ENCODE measurements at regions not wholly inside any gene's neighbourhood (a gene's known extent, or its start where the extent isn't known, plus 50 kb on each side); places are given as distances from the start of the nearest gene placed in this dataset.

DNA sequence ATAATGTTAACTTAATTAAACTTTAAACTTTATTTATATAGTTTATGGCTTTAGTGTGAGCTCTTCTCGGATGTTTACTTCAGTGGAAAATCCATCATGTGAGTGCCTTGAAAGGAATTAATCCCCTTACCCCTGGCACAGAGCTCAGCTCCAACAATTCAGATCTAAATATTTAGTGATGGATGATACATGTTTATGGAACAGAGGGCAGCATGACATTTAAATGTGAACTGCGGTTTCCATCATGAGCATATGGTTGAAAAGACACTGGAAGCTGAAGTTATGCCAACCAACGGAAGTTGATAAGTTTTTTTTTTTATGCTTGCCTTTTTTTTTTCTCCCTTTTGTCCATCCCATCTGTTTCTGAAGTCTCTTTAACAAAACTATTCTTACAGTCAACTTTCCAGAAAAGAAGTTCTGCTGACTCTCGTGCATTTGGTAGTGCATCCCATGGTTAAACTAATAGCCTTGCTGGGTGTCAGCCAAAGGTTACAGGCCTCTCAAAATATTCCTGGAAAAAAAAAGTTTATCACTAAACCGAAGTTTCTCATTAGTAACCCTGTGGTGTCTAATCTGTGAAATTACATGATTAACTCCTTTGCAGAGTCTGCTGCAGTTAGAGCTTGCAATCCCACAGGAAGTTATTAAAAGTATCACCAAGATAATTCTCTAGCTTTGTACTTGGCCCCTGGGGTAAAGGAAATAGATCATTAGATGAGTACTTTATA lies 243.9 kb upstream of the TCF21 start:
- Histone ChIP-seq H3K9me3 (ENCODE audit: control insufficient read depth in 3 of 3, low read length in 3 of 3) (no peaks in the 10 kb centered on the region), H3K36me3 (ENCODE audit: control insufficient read depth in 3 of 3, insufficient read depth in 3 of 3, low read length in 3 of 3) (no peaks in the 10 kb centered on the region), H3K9ac (ENCODE audit: low read depth in 1 of 3, low read length in 3 of 3) (no peak overlapping the region), H3K27ac (ENCODE audit: low read depth, low read length) (no peak overlapping the region), H3K4me1 (ENCODE audit: control insufficient read depth in 3 of 3, insufficient read depth in 3 of 3, low read length in 3 of 3) (no peaks in the 10 kb centered on the region), H3K27me3 (ENCODE audit: control insufficient read depth in 3 of 3, insufficient read depth in 3 of 3, low read length in 3 of 3) (no peaks in the 10 kb centered on the region), H3K4me3 (ENCODE audit: low read length in 3 of 3) (no peak overlapping the region)

DNA sequence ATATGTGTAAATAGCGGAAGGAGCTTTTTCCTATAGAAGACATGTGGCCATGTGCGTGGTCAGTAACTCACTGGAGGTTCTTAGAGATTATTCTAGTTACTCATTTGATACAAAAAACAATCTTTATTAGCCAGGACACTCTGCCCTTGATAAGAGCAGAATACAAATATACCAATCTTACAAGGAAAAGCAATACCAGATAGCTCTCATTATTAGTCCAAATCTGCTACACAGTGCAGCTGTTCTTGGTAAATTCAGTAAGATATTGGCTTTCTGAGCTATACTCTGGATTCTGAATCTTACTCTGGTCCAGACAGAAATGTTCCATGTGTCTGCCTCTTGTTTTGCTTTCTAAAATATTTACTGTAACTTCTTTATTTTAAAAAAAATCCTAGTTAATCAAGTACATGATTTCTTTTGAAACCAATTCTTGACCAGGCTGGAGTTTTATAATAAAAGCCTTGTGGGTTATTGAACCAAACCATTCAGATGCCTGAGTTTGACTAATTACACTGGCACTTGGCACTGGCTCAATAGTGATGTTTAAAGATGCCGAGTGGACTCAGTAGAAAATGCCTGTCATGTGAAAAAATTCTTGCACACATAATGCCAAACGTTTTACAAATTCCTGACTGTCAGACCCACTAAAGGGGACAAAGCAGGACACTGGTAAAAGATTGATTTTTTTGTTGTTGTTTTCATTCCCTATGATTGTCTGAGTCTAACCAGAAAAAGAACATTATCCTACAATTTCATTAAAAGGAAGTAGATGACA lies 242.8 kb upstream of the TCF21 start:
- Histone ChIP-seq H3K9me3 (ENCODE audit: control insufficient read depth in 3 of 3, low read length in 3 of 3) (no peaks in the 10 kb centered on the region), H3K4me1 (ENCODE audit: control insufficient read depth in 3 of 3, insufficient read depth in 3 of 3, low read length in 3 of 3) (no peaks in the 10 kb centered on the region), H3K27me3 (ENCODE audit: control insufficient read depth in 3 of 3, insufficient read depth in 3 of 3, low read length in 3 of 3) (no peaks in the 10 kb centered on the region), H3K4me3 (ENCODE audit: low read length in 3 of 3) (no peak overlapping the region), H3K9ac (ENCODE audit: low read depth in 1 of 3, low read length in 3 of 3) (no peak overlapping the region), H3K36me3 (ENCODE audit: control insufficient read depth in 3 of 3, insufficient read depth in 3 of 3, low read length in 3 of 3) (no peaks in the 10 kb centered on the region), H3K27ac (ENCODE audit: low read depth, low read length) (no peak overlapping the region)

DNA sequence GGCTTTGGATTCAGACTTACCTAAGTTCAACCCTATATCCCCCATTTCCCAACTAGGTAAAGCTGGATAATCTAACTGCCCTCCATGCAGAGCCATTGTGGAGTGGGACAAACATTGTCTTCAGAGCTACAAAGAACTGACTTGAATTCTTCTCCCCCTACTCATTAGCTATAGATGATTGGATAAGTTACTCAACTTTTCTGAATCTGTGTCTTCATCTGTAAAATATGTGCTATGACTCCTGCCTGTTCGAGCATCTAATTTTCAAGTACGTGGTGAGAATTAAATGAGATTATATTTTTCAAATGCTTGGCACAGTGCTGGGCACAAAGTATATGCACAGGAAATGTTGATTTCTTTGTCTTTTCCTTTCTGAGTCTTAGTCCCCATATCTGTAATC lies 240.3 kb upstream of the TCF21 start:
- no peaks in the 10 kb centered on the region for H3K9me3 ChIP-seq (ENCODE audit: control insufficient read depth in 3 of 3, low read length in 3 of 3)
- no peak overlapping the region for H3K9ac ChIP-seq (ENCODE audit: low read depth in 1 of 3, low read length in 3 of 3)
- no peaks in the 10 kb centered on the region for H3K4me1 ChIP-seq (ENCODE audit: control insufficient read depth in 3 of 3, insufficient read depth in 3 of 3, low read length in 3 of 3)
- H3K27ac ChIP-seq (ENCODE audit: low read depth, low read length), result no peak overlapping the region
- H3K4me3 ChIP-seq (ENCODE audit: low read length in 3 of 3), result no peak overlapping the region
- H3K36me3 ChIP-seq (ENCODE audit: control insufficient read depth in 3 of 3, insufficient read depth in 3 of 3, low read length in 3 of 3), result no peaks in the 10 kb centered on the region
- no peaks in the 10 kb centered on the region for H3K27me3 ChIP-seq (ENCODE audit: control insufficient read depth in 3 of 3, insufficient read depth in 3 of 3, low read length in 3 of 3)

DNA sequence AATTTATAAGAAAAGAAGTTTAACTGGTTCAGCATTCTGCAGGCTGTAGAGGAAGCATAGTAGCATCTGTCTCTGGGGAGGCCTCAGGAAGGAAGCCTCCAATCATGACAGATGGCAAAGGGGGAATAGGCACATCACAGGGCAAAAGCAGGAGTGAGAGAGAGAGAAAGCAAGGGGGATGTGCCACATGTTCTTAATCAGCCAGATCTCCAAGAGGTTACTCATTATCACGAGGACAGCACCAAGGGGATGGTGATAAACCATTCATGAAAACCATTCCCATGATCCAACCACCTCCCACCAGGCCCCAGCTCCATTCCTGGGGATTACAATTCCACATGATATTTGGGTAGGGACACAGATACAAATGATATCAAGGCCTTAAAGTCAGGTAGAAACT lies 217.5 kb upstream of the TCF21 start:
- H3K4me3 ChIP-seq (ENCODE audit: low read length in 3 of 3), result no peak overlapping the region
- H3K4me1 ChIP-seq (ENCODE audit: control insufficient read depth in 3 of 3, insufficient read depth in 3 of 3, low read length in 3 of 3), result no peaks in the 10 kb centered on the region

DNA sequence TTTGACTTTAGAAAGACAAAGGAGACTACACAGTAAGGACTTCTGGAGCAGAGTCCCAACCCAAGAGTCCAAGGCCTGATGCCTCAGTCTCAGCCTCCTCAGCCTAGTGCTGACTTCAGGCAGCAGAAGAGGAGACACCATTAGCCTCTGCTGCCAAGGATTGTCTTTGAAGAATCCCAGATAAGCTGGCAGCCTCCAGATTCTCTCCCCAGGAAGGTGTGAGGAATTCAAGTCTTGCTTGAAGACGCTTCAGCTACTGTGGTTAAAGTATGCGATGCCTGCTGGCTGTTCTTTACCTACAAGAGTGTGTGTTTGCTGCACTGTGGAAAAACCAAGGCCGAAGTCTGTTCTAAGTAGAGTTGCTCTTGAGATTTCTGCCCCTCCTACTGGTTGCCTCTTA lies 215.9 kb upstream of the TCF21 start:
- H3K9me3 ChIP-seq (ENCODE audit: control insufficient read depth in 3 of 3, low read length in 3 of 3), result no peaks in the 10 kb centered on the region
- H3K27me3 ChIP-seq (ENCODE audit: control insufficient read depth in 3 of 3, insufficient read depth in 3 of 3, low read length in 3 of 3), result no peaks in the 10 kb centered on the region
- H3K4me1 ChIP-seq (ENCODE audit: control insufficient read depth in 3 of 3, insufficient read depth in 3 of 3, low read length in 3 of 3), result no peaks in the 10 kb centered on the region
- no peak overlapping the region for H3K4me3 ChIP-seq (ENCODE audit: low read length in 3 of 3)
- no peaks in the 10 kb centered on the region for H3K36me3 ChIP-seq (ENCODE audit: control insufficient read depth in 3 of 3, insufficient read depth in 3 of 3, low read length in 3 of 3)
- H3K27ac ChIP-seq (ENCODE audit: low read depth, low read length), result no peak overlapping the region
- no peak overlapping the region for H3K9ac ChIP-seq (ENCODE audit: low read depth in 1 of 3, low read length in 3 of 3)

More for the DNA sequence above, 217.5 kb upstream of the TCF21 start:
- Histone ChIP-seq H3K9ac (ENCODE audit: low read depth in 1 of 3, low read length in 3 of 3) (no peak overlapping the region), H3K27ac (ENCODE audit: low read depth, low read length) (no peak overlapping the region), H3K27me3 (ENCODE audit: control insufficient read depth in 3 of 3, insufficient read depth in 3 of 3, low read length in 3 of 3) (no peaks in the 10 kb centered on the region), H3K36me3 (ENCODE audit: control insufficient read depth in 3 of 3, insufficient read depth in 3 of 3, low read length in 3 of 3) (no peaks in the 10 kb centered on the region), H3K9me3 (ENCODE audit: control insufficient read depth in 3 of 3, low read length in 3 of 3) (no peaks in the 10 kb centered on the region)

GRCh38 chr6:133674661-133675060 lies 214.3 kb upstream of the TCF21 start:
- Histone ChIP-seq H3K9me3 (ENCODE audit: control insufficient read depth in 3 of 3, low read length in 3 of 3) (no peaks in the 10 kb centered on the region), H3K27me3 (ENCODE audit: control insufficient read depth in 3 of 3, insufficient read depth in 3 of 3, low read length in 3 of 3) (no peaks in the 10 kb centered on the region), H3K36me3 (ENCODE audit: control insufficient read depth in 3 of 3, insufficient read depth in 3 of 3, low read length in 3 of 3) (no peaks in the 10 kb centered on the region), H3K9ac (ENCODE audit: low read depth in 1 of 3, low read length in 3 of 3) (no peak overlapping the region), H3K4me1 (ENCODE audit: control insufficient read depth in 3 of 3, insufficient read depth in 3 of 3, low read length in 3 of 3) (no peaks in the 10 kb centered on the region), H3K27ac (ENCODE audit: low read depth, low read length) (no peak overlapping the region), H3K4me3 (ENCODE audit: low read length in 3 of 3) (no peak overlapping the region)

DNA sequence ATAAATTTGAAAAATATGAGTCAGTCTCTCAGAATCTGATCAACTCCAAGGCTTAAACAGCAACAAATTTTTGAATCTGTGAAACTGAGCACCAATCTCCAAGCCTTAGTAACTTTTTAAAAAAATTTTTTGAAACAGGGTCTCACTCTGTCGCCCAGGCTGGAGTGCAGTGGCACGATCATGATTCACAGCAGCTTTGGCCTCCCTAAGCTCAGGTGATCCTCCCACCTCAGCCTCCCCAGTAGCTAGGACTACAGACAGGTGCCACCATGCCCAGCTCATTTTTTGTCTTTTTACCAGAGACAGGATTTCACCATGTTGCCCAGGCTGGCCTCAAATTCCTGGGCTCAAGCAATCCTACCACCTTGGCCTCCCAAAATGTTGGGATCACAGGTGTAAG lies 207.9 kb upstream of the TCF21 start:
- no peaks in the 10 kb centered on the region for H3K36me3 ChIP-seq (ENCODE audit: control insufficient read depth in 3 of 3, insufficient read depth in 3 of 3, low read length in 3 of 3)
- no peaks in the 10 kb centered on the region for H3K9me3 ChIP-seq (ENCODE audit: control insufficient read depth in 3 of 3, low read length in 3 of 3)
- H3K4me1 ChIP-seq (ENCODE audit: control insufficient read depth in 3 of 3, insufficient read depth in 3 of 3, low read length in 3 of 3), result peaks cover 0 to 11% (median 4%) of the 10 kb centered on the region in 3 donors
- no peaks in the 10 kb centered on the region for H3K27me3 ChIP-seq (ENCODE audit: control insufficient read depth in 3 of 3, insufficient read depth in 3 of 3, low read length in 3 of 3)
- H3K4me3 ChIP-seq (ENCODE audit: low read length in 3 of 3), result no peak overlapping the region
- no peak overlapping the region for H3K9ac ChIP-seq (ENCODE audit: low read depth in 1 of 3, low read length in 3 of 3)
- no peak overlapping the region for H3K27ac ChIP-seq (ENCODE audit: low read depth, low read length)

DNA sequence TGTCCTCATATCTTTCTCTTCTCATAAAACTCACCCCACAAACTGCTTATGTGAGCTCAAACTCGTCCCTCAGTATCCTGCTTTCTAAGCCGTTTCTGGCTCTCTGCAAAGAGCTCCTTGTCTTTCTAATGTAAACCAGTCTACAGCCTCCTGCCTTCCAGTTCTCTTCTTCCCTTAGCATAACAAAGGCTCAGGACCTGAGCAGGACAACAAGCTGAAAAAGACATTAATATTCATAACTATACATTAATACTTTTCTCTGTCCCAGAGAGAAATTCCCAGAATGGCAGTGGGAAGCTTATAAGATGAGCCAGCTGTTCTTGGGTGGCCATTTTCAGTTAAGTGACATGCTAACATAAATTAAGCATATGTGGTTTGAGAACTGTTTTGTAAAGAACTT lies 207.0 kb upstream of the TCF21 start:
- Histone ChIP-seq H3K9me3 (ENCODE audit: control insufficient read depth in 3 of 3, low read length in 3 of 3) (no peaks in the 10 kb centered on the region), H3K27ac (ENCODE audit: low read depth, low read length) (no peak overlapping the region), H3K9ac (ENCODE audit: low read depth in 1 of 3, low read length in 3 of 3) (no peak overlapping the region), H3K4me1 (ENCODE audit: control insufficient read depth in 3 of 3, insufficient read depth in 3 of 3, low read length in 3 of 3) (peaks cover 0 to 11% (median 4%) of the 10 kb centered on the region in 3 donors), H3K36me3 (ENCODE audit: control insufficient read depth in 3 of 3, insufficient read depth in 3 of 3, low read length in 3 of 3) (no peaks in the 10 kb centered on the region), H3K27me3 (ENCODE audit: control insufficient read depth in 3 of 3, insufficient read depth in 3 of 3, low read length in 3 of 3) (no peaks in the 10 kb centered on the region), H3K4me3 (ENCODE audit: low read length in 3 of 3) (no peak overlapping the region)

DNA sequence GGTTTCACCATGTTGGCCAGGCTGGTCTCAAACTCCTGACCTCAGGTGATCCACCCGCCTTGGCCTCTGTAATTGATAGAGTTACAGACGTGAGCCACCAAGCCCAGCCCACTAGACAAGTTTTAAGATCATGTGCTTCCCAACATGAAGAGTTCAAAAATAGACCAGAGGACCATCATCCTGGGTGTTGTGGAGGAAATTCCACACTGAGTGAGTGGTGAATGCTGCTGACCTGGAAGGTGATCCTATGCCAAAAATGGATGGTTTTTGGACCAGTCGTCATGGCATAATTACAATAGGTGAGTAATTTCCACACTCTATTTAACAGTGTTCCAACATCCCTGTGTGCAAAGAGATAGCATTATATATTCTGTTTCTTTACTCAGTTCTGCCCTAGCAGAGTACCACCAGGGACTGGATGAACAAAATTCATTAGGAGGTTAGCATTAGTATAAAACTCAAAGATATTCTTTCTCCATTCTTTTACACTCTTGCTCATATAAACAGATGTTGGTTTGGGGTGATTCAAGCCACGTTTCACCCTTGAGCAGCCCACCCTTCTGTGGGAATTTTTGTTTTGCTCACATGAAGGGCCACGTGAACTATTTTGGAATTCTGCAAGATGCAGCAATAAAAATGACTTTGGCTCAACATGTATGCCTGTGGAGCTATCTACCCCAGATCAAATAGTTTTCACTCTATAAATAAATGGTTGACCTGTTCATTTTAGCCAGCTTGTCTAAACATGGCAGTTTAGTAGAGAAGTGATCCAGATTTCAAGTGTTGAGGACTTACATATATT lies 206.2 kb upstream of the TCF21 start:
- H3K4me1 ChIP-seq (ENCODE audit: control insufficient read depth in 3 of 3, insufficient read depth in 3 of 3, low read length in 3 of 3), result peaks cover 0 to 11% (median 4%) of the 10 kb centered on the region in 3 donors
- no peaks in the 10 kb centered on the region for H3K36me3 ChIP-seq (ENCODE audit: control insufficient read depth in 3 of 3, insufficient read depth in 3 of 3, low read length in 3 of 3)
- H3K27me3 ChIP-seq (ENCODE audit: control insufficient read depth in 3 of 3, insufficient read depth in 3 of 3, low read length in 3 of 3), result no peaks in the 10 kb centered on the region
- H3K9me3 ChIP-seq (ENCODE audit: control insufficient read depth in 3 of 3, low read length in 3 of 3), result no peaks in the 10 kb centered on the region
- H3K4me3 ChIP-seq (ENCODE audit: low read length in 3 of 3), result no peak overlapping the region
- H3K27ac ChIP-seq (ENCODE audit: low read depth, low read length), result no peak overlapping the region
- no peak overlapping the region for H3K9ac ChIP-seq (ENCODE audit: low read depth in 1 of 3, low read length in 3 of 3)

- no peak overlapping the region for H3K27ac ChIP-seq (ENCODE audit: low read depth, low read length)
- no peak overlapping the region for H3K4me3 ChIP-seq (ENCODE audit: low read length in 3 of 3)
- no peaks in the 10 kb centered on the region for H3K36me3 ChIP-seq (ENCODE audit: control insufficient read depth in 3 of 3, insufficient read depth in 3 of 3, low read length in 3 of 3)
- H3K4me1 ChIP-seq (ENCODE audit: control insufficient read depth in 3 of 3, insufficient read depth in 3 of 3, low read length in 3 of 3), result peaks cover 0 to 11% (median 4%) of the 10 kb centered on the region in 3 donors
- H3K9ac ChIP-seq (ENCODE audit: low read depth in 1 of 3, low read length in 3 of 3), result no peak overlapping the region
- no peaks in the 10 kb centered on the region for H3K27me3 ChIP-seq (ENCODE audit: control insufficient read depth in 3 of 3, insufficient read depth in 3 of 3, low read length in 3 of 3)
- H3K9me3 ChIP-seq (ENCODE audit: control insufficient read depth in 3 of 3, low read length in 3 of 3), result no peaks in the 10 kb centered on the region
Observed at GRCh38 chr6:133683308-133683580, 205.7 kb upstream of the TCF21 start.

Data from skeletal muscle tissue (tissue), 3 donors.